ENCODE measurements at regions not wholly inside any gene's neighbourhood (a gene's known extent, or its start where the extent isn't known, plus 50 kb on each side); places are given as distances from the start of the nearest gene placed in this dataset.

DNA sequence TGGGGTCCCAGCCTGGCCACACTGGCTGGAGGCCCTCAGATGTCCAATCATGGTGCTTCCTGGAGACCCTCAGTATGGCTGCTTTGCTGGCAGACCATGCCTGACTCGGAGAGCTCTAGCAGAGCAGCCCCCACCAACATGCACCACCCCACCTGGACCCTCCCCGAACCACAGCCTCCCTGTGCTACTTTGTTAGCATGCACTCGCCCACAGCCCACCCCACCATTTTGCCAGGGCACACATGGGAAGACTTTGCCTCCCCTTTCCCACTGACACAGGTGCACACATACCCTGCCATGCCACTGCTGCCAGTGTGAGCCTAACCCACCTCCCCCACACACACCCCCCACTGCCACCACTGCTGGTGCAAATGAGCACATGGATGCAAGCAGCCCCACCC is 497.5 kb upstream of the PBX1 start:
- DNase-seq (peak in 2 of 5 donors; percentile 27 to 57), FAIRE-seq (no peak)
- Histone ChIP-seq H3K4me1 (ENCODE audit: control insufficient read depth in 2 of 3, insufficient read depth in 2 of 3, low read depth in 1 of 3, low read length in 3 of 3) (no peaks in the 10 kb centered on the region), H3K4me3 (ENCODE audit: low read length in 3 of 3) (no peak overlapping the region), H3K27me3 (ENCODE audit: control insufficient read depth, insufficient read depth, low read length) (no peaks in the 10 kb centered on the region), H3K9me3 (ENCODE audit: control insufficient read depth in 2 of 3, insufficient read depth in 1 of 3, low read length in 3 of 3) (no peaks in the 10 kb centered on the region), H3K27ac (ENCODE audit: low read depth in 2 of 2, low read length in 2 of 2) (no peak overlapping the region), H3K36me3 (ENCODE audit: control insufficient read depth in 2 of 3, insufficient read depth in 3 of 3, low read length in 3 of 3) (no peaks in the 10 kb centered on the region), H3K9ac (ENCODE audit: low read length in 3 of 3) (no peak overlapping the region)
- intact Hi-C loops (cut with DNase I) = no loop called here
- TF ChIP-seq, protein P1, sequence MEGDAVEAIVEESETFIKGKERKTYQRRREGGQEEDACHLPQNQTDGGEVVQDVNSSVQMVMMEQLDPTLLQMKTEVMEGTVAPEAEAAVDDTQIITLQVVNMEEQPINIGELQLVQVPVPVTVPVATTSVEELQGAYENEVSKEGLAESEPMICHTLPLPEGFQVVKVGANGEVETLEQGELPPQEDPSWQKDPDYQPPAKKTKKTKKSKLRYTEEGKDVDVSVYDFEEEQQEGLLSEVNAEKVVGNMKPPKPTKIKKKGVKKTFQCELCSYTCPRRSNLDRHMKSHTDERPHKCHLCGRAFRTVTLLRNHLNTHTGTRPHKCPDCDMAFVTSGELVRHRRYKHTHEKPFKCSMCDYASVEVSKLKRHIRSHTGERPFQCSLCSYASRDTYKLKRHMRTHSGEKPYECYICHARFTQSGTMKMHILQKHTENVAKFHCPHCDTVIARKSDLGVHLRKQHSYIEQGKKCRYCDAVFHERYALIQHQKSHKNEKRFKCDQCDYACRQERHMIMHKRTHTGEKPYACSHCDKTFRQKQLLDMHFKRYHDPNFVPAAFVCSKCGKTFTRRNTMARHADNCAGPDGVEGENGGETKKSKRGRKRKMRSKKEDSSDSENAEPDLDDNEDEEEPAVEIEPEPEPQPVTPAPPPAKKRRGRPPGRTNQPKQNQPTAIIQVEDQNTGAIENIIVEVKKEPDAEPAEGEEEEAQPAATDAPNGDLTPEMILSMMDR (IDR thresholded peaks at IDR 0.05; ENCODE audit: borderline replicate concordance, extremely low read depth, insufficient read depth) = no peak

DNA sequence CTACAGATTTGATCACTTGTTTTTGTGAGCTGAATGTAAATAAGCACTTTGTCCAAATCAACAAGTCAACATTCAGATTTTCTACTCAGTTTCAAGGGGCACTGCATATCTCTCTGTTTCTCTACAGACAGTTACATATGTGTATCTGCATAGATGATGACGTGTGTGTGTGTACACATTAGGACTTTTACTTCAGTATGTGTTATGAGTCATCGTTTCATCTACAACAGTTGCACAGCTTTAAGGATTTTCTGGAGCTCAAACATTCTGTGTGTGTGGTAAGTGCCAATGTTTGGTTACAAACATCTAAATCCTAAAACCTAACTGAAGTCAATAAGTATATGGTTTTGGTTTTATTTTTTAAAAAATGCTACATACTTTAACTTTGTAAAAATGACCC is 494.5 kb upstream of the PBX1 start:
- FAIRE-seq = no peak
- Histone ChIP-seq H3K4me1 (ENCODE audit: control insufficient read depth in 2 of 3, insufficient read depth in 2 of 3, low read depth in 1 of 3, low read length in 3 of 3) (no peaks in the 10 kb centered on the region), H3K27me3 (ENCODE audit: control insufficient read depth, insufficient read depth, low read length) (no peaks in the 10 kb centered on the region), H3K36me3 (ENCODE audit: control insufficient read depth in 2 of 3, insufficient read depth in 3 of 3, low read length in 3 of 3) (no peaks in the 10 kb centered on the region), H3K9me3 (ENCODE audit: control insufficient read depth in 2 of 3, insufficient read depth in 1 of 3, low read length in 3 of 3) (no peaks in the 10 kb centered on the region), H3K27ac (ENCODE audit: low read depth in 2 of 2, low read length in 2 of 2) (no peak overlapping the region), H3K9ac (ENCODE audit: low read length in 3 of 3) (no peak overlapping the region), H3K4me3 (ENCODE audit: low read length in 3 of 3) (no peak overlapping the region)
- intact Hi-C loops (cut with DNase I) = no loop called here
- TF ChIP-seq, protein P1 (IDR thresholded peaks at IDR 0.05; ENCODE audit: borderline replicate concordance, extremely low read depth, insufficient read depth) = no peak
- no peak for DNase-seq

DNA sequence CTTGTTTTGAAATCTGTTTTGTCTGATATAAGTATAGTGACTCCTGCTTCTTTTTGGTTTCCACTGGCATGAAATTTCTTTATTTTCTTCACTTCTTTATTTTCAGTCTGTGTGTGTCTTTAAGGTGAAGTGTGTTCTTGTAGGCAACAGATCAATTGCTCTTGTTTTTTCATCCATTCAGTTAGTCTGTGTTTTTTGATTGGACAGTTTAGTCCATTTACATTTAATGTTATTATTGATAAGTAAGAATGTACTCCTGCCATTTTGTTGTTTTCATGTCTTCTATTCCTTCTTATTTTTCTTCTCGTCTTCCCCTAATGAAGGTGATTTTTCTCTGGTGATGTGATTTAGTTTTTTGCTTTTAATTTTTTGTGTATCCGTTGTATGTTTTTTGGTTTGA is 487.7 kb upstream of the PBX1 start:
- no peak overlapping the region for H3K9ac ChIP-seq (ENCODE audit: low read length in 3 of 3)
- TF ChIP-seq, protein P1 (IDR thresholded peaks at IDR 0.05; ENCODE audit: borderline replicate concordance, extremely low read depth, insufficient read depth) = no peak
- H3K27me3 ChIP-seq (ENCODE audit: control insufficient read depth, insufficient read depth, low read length) = no peaks in the 10 kb centered on the region
- peaks cover 0 to 18% (median 8%) of the 10 kb centered on the region in 3 donors for H3K9me3 ChIP-seq (ENCODE audit: control insufficient read depth in 2 of 3, insufficient read depth in 1 of 3, low read length in 3 of 3)
- DNase-seq (no peak), FAIRE-seq (no peak)
- intact Hi-C loops (cut with DNase I) = no loop called here
- no peaks in the 10 kb centered on the region for H3K4me1 ChIP-seq (ENCODE audit: control insufficient read depth in 2 of 3, insufficient read depth in 2 of 3, low read depth in 1 of 3, low read length in 3 of 3)
- no peaks in the 10 kb centered on the region for H3K36me3 ChIP-seq (ENCODE audit: control insufficient read depth in 2 of 3, insufficient read depth in 3 of 3, low read length in 3 of 3)
- H3K27ac ChIP-seq (ENCODE audit: low read depth in 2 of 2, low read length in 2 of 2) = no peak overlapping the region
- H3K4me3 ChIP-seq (ENCODE audit: low read length in 3 of 3) = no peak overlapping the region

DNA sequence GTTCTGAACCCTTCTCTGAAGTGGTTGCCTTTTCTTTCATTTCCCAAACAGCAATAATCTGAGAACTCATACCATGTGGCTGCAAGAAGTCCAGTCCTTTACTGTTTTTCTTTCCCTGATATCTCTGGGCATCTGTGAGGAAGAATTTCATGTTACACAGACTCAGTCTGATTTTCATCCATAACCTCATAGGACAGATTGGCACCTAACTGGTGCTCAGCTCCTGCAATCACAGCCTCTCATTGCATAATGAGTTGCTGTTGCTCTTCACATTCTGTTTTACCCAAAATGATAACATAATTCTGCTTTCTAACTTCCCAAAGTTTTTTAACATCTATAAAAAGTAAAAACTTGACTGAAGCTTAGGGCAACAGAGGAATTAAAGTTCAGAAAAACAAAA is 472.2 kb upstream of the PBX1 start:
- Histone ChIP-seq H3K27ac (ENCODE audit: low read depth in 2 of 2, low read length in 2 of 2) (no peak overlapping the region), H3K4me1 (ENCODE audit: control insufficient read depth in 2 of 3, insufficient read depth in 2 of 3, low read depth in 1 of 3, low read length in 3 of 3) (no peaks in the 10 kb centered on the region), H3K9ac (ENCODE audit: low read length in 3 of 3) (no peak overlapping the region), H3K27me3 (ENCODE audit: control insufficient read depth, insufficient read depth, low read length) (no peaks in the 10 kb centered on the region), H3K9me3 (ENCODE audit: control insufficient read depth in 2 of 3, insufficient read depth in 1 of 3, low read length in 3 of 3) (peaks cover 0 to 3% (median 0%) of the 10 kb centered on the region in 3 donors), H3K4me3 (ENCODE audit: low read length in 3 of 3) (no peak overlapping the region), H3K36me3 (ENCODE audit: control insufficient read depth in 2 of 3, insufficient read depth in 3 of 3, low read length in 3 of 3) (no peaks in the 10 kb centered on the region)
- TF ChIP-seq, protein P1 (IDR thresholded peaks at IDR 0.05; ENCODE audit: borderline replicate concordance, extremely low read depth, insufficient read depth) = no peak
- intact Hi-C loops (cut with DNase I) = no loop called here
- FAIRE-seq (no peak), DNase-seq (no peak)

Measured in kidney (tissue), 13 donors.